Astrocyte (in vitro differentiated cells and primary cell): ENCODE measurements at regions not wholly inside any gene's neighbourhood (a gene's known extent, or its start where the extent isn't known, plus 50 kb on each side); places are given as distances from the start of the nearest gene placed in this dataset.

ENCODE experiments used
- EZH2 ChIP-seq: IDR thresholded peaks from 2 replicates; pipeline ENCODE4 v1.6.1; 2012; ENCODE audit warnings: mild to moderate bottlenecking, low read length, inconsistent platforms; ENCODE audit not compliant: insufficient read depth
- TF ChIP-seq, protein P1 (sequence below): IDR thresholded peaks from 2 replicates; pipeline ENCODE4 v1.5.1; 2011; ENCODE audit warnings: low read depth, mild to moderate bottlenecking, inconsistent platforms, low read length, moderate library complexity; ENCODE audit not compliant: insufficient read depth

GRCh38 chr5:17018871-17019270, 82.8 kb upstream of the MYO10 start:
- TF ChIP-seq, protein P1, sequence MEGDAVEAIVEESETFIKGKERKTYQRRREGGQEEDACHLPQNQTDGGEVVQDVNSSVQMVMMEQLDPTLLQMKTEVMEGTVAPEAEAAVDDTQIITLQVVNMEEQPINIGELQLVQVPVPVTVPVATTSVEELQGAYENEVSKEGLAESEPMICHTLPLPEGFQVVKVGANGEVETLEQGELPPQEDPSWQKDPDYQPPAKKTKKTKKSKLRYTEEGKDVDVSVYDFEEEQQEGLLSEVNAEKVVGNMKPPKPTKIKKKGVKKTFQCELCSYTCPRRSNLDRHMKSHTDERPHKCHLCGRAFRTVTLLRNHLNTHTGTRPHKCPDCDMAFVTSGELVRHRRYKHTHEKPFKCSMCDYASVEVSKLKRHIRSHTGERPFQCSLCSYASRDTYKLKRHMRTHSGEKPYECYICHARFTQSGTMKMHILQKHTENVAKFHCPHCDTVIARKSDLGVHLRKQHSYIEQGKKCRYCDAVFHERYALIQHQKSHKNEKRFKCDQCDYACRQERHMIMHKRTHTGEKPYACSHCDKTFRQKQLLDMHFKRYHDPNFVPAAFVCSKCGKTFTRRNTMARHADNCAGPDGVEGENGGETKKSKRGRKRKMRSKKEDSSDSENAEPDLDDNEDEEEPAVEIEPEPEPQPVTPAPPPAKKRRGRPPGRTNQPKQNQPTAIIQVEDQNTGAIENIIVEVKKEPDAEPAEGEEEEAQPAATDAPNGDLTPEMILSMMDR = no peak
- no peak for TF ChIP-seq EZH2
